ENCODE measurements at regions not wholly inside any gene's neighbourhood (a gene's known extent, or its start where the extent isn't known, plus 50 kb on each side); places are given as distances from the start of the nearest gene placed in this dataset.
"Not testable (repeated sequence)": the region's sequence is repeated elsewhere in the genome, so short reads cannot be mapped to it uniquely, and the experiment has no call there.

- no peaks in the 10 kb centered on the region for H3K9me3 ChIP-seq (replicated peaks)
Measured at GRCh38 chr9:30584559-30584958, 1799.9 kb upstream of the ACO1 start.

DNA sequence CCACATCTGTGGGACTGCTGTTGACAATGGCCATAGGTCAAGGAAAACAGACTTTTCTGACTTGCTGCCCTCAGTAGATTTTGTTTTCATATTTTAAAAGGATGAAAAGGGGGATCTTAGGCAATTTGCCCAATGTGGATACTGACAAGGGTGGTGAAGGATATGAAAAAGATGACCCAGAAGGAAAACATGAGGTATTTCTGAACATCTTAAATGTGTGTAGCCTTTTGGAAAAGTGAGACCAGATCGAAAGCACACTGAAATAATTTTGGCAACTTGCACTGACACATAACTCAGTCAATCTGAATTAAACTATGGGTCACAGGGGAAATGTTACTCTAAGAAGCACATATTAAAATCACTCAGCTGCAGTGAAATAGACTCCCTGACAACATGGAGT, 1793.0 kb upstream of the ACO1 start:
- Histone ChIP-seq H3K4me3 (no peak overlapping the region), H3K36me3 (no peaks in the 10 kb centered on the region), H3K27ac (replicated peaks) (no peak overlapping the region), H3K9me3 (replicated peaks) (no peaks in the 10 kb centered on the region), H3K4me1 (no peaks in the 10 kb centered on the region), H3K27me3 (ENCODE audit: low read depth) (no peaks in the 10 kb centered on the region)
- no peak for TF ChIP-seq CTCF (IDR thresholded peaks at IDR 0.05; ENCODE audit: borderline replicate concordance)
- DNase-seq, result no peak
- intact Hi-C loops (cut with micrococcal nuclease), result no loop called here

More at GRCh38 chr9:30584559-30584958, 1799.9 kb upstream of the ACO1 start:
- H3K36me3 ChIP-seq, result no peaks in the 10 kb centered on the region
- no peak for DNase-seq
- intact Hi-C loops (cut with micrococcal nuclease), result no loop called here
- no peaks in the 10 kb centered on the region for H3K27me3 ChIP-seq (ENCODE audit: low read depth)
- H3K4me1 ChIP-seq, result no peaks in the 10 kb centered on the region
- H3K4me3 ChIP-seq, result no peak overlapping the region
- H3K27ac ChIP-seq (replicated peaks), result no peak overlapping the region
- TF ChIP-seq CTCF (IDR thresholded peaks at IDR 0.05; ENCODE audit: borderline replicate concordance), result no peak

DNA sequence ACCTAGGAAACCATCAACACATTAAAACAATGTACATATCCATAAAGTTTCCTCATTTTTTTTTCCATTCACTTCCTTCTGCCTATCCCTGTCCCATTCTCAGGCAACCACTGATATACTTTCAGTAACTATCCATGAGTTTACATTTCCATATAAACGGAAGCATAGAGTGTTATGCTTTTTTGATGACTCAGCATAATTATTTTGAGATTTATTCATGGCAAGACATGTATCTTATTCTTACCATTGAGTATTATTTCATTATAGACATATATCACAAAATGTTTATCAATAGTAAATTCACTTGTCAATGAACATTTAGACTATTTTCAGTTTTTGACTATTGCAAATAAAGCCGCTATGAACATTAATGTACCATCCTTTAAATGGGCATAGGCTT, 1786.8 kb upstream of the ACO1 start:
- Histone ChIP-seq H3K27ac (replicated peaks) (no peak overlapping the region), H3K9me3 (replicated peaks) (peaks cover 14% of the 10 kb centered on the region), H3K27me3 (ENCODE audit: low read depth) (no peaks in the 10 kb centered on the region), H3K4me3 (no peak overlapping the region), H3K36me3 (no peaks in the 10 kb centered on the region), H3K4me1 (no peaks in the 10 kb centered on the region)
- TF ChIP-seq CTCF (IDR thresholded peaks at IDR 0.05; ENCODE audit: borderline replicate concordance), result no peak
- DNase-seq, result no peak
- intact Hi-C loops (cut with micrococcal nuclease), result no loop called here

DNA sequence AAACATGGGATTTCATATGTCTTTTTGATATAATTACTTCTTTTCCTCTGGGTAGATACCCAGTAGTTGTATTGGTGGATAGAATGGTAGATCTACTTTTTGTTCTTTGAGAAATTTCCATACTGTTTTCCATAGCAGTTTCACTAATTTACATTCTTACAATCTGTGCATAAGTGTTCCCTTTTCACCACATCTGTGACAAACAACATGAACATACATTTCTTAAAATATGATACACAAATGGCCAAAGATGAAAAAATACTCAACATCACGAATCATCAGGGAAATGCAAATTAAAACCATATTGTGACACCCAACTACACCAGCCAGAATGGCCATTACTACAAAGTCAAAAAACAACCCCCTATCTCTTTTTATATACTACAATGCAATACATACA, 1778.5 kb upstream of the ACO1 start:
- TF ChIP-seq CTCF (IDR thresholded peaks at IDR 0.05; ENCODE audit: borderline replicate concordance), result no peak
- Histone ChIP-seq H3K9me3 (replicated peaks) (peaks cover 29% of the 10 kb centered on the region), H3K36me3 (no peaks in the 10 kb centered on the region), H3K4me3 (no peak overlapping the region), H3K4me1 (no peaks in the 10 kb centered on the region), H3K27ac (replicated peaks) (no peak overlapping the region), H3K27me3 (ENCODE audit: low read depth) (no peaks in the 10 kb centered on the region)
- intact Hi-C loops (cut with micrococcal nuclease), result no loop called here
- DNase-seq, result no peak

- TF ChIP-seq CTCF (IDR thresholded peaks at IDR 0.05; ENCODE audit: borderline replicate concordance), result no peak
Measured at GRCh38 chr9:30609713-30610112, 1774.7 kb upstream of the ACO1 start.

DNA sequence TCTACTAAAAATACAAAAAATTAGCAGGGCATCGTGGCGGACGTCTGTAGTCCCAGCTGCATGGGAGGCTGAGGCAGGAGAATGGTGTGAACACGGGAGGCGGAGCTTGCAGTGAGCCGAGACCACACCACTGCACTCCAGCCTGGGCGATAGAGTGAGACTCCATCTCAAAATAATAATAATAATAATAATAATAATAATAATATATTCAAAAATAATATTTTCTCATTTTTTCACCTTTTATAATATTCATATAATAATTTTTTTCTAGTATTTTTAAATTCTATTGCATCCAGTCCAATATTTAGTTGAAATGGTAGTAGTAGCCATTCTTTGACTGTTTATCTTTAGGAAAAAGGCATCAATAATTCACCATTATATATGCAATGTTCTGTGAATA, 1767.7 kb upstream of the ACO1 start:
- intact Hi-C loops (cut with micrococcal nuclease); H3K4me1 ChIP-seq; H3K36me3 ChIP-seq; DNase-seq; H3K4me3 ChIP-seq; H3K27ac ChIP-seq (replicated peaks); H3K27me3 ChIP-seq (ENCODE audit: low read depth): not testable (repeated sequence)
- peaks cover 11% of the 10 kb centered on the region for H3K9me3 ChIP-seq (replicated peaks)

More at GRCh38 chr9:30609713-30610112, 1774.7 kb upstream of the ACO1 start:
- H3K36me3 ChIP-seq, result no peaks in the 10 kb centered on the region
- intact Hi-C loops (cut with micrococcal nuclease), result no loop called here
- no peak overlapping the region for H3K4me3 ChIP-seq
- H3K27me3 ChIP-seq (ENCODE audit: low read depth), result no peaks in the 10 kb centered on the region
- no peaks in the 10 kb centered on the region for H3K9me3 ChIP-seq (replicated peaks)
- DNase-seq, result no peak
- no peaks in the 10 kb centered on the region for H3K4me1 ChIP-seq
- no peak overlapping the region for H3K27ac ChIP-seq (replicated peaks)

All from left ventricle myocardium inferior (tissue), 1 donor.